KMS-11 (cell line): ENCODE measurements at regions not wholly inside any gene's neighbourhood (a gene's known extent, or its start where the extent isn't known, plus 50 kb on each side); places are given as distances from the start of the nearest gene placed in this dataset.
"Not testable (repeated sequence)": the region's sequence is repeated elsewhere in the genome, so short reads cannot be mapped to it uniquely, and the experiment has no call there.

Experiments
- H2AFZ ChIP-seq: fragments of 200-600 bp; sonication (generic); 2 replicates; pipeline ENCODE4 v1.6.1; 2016; ENCODE audit warnings: antibody characterized with exemption, mixed run types, low read depth
- H3K27ac ChIP-seq: fragments of 200-600 bp; sonication (generic); 2 replicates; pipeline ENCODE4 v1.6.1; 2016; ENCODE audit warnings: mild to moderate bottlenecking, mixed run types
- H3K27me3 ChIP-seq: fragments of 200-600 bp; sonication (generic); 2 replicates; pipeline ENCODE4 v1.6.1; 2017; ENCODE audit warnings: mild to moderate bottlenecking, low read depth, mixed run types, moderate library complexity; ENCODE audit not compliant: insufficient read depth
- H3K36me3 ChIP-seq: fragments of 200-600 bp; sonication (generic); 2 replicates; pipeline ENCODE4 v1.6.1; 2017; ENCODE audit warnings: mild to moderate bottlenecking, mixed run types; ENCODE audit not compliant: insufficient read depth
- H3K4me1 ChIP-seq: fragments of 200-600 bp; sonication (generic); 2 replicates; pipeline ENCODE4 v1.6.1; 2016; ENCODE audit warnings: mild to moderate bottlenecking, low read depth, mixed run types; ENCODE audit not compliant: poor library complexity, severe bottlenecking
- H3K4me2 ChIP-seq: fragments of 200-600 bp; sonication (generic); 2 replicates; pipeline ENCODE4 v1.7.0; 2016; ENCODE audit warnings: mild to moderate bottlenecking, mixed run types
- H3K4me3 ChIP-seq: fragments of 200-600 bp; sonication (generic); IDR thresholded peaks from 2 replicates; pipeline ENCODE4 v1.6.1; 2017; ENCODE audit warnings: low read depth, low read length, mixed read lengths; ENCODE audit not compliant: insufficient read depth
- H3K79me2 ChIP-seq: fragments of 200-600 bp; sonication (generic); 2 replicates; pipeline ENCODE4 v1.6.1; 2016; ENCODE audit warnings: low read depth, mixed run types; ENCODE audit not compliant: insufficient read depth
- H3K9ac ChIP-seq: fragments of 200-600 bp; sonication (generic); 2 replicates; pipeline ENCODE4 v1.6.1; 2016; ENCODE audit warnings: mild to moderate bottlenecking, mixed run types
- H4K20me1 ChIP-seq: fragments of 200-600 bp; sonication (generic); 2 replicates; pipeline ENCODE4 v1.6.1; 2016; ENCODE audit warnings: mild to moderate bottlenecking, mixed run types; ENCODE audit not compliant: insufficient read depth
- TF ChIP-seq, protein P1 (sequence below): fragments of 200-600 bp; sonication (generic); conservative IDR thresholded peaks from 2 replicates; pipeline ENCODE4 v1.6.1; 2017; ENCODE audit warnings: low read depth, mild to moderate bottlenecking, antibody characterized with exemption, low read length, moderate library complexity, mixed read lengths

DNA sequence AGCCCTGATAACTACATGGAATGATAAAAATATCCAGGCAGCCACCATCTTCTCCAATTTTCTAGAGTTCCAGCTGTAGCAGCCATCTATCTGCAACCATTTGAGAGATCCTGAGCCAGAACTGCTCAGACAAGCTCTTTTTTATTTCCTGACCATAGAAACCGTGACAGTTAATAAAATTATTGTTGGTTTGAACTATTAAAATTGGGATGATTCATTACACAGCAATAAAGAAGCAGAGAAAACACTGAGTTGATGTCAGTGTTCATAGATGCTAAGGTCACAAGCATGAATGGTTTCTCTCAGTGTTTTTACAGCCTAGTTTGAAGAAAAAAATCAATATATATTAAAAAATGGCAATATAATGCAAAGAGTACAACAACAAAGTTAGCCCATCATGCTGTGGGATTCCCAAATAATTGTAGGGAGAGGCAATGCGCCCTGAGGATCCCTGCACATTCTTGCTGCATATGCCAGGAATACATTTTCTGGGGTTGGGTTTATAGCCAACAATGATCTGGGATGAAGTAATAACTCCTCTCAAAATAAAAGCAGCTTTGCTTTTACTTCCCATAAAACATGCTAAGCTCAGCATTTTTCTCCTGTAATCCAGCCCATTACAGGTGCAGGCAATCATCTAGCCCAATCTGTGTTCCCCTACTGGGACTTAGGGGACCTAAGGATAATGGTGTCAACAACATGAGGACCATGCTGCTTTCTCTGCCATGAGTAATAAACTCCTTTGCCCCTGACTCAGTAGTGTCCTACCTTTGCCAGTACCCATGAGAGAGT lies 84.0 kb downstream of the PABPC4L start:
- no peaks in the 10 kb centered on the region for H3K4me1 ChIP-seq
- H3K9ac ChIP-seq: no peak overlapping the region
- no peaks in the 10 kb centered on the region for H3K79me2 ChIP-seq
- H3K27me3 ChIP-seq: no peaks in the 10 kb centered on the region
- H3K4me2 ChIP-seq: no peak overlapping the region
- no peaks in the 10 kb centered on the region for H4K20me1 ChIP-seq
- no peak overlapping the region for H3K27ac ChIP-seq
- no peaks in the 10 kb centered on the region for H3K36me3 ChIP-seq
- H3K4me3 ChIP-seq: no peak overlapping the region
- TF ChIP-seq, protein P1, sequence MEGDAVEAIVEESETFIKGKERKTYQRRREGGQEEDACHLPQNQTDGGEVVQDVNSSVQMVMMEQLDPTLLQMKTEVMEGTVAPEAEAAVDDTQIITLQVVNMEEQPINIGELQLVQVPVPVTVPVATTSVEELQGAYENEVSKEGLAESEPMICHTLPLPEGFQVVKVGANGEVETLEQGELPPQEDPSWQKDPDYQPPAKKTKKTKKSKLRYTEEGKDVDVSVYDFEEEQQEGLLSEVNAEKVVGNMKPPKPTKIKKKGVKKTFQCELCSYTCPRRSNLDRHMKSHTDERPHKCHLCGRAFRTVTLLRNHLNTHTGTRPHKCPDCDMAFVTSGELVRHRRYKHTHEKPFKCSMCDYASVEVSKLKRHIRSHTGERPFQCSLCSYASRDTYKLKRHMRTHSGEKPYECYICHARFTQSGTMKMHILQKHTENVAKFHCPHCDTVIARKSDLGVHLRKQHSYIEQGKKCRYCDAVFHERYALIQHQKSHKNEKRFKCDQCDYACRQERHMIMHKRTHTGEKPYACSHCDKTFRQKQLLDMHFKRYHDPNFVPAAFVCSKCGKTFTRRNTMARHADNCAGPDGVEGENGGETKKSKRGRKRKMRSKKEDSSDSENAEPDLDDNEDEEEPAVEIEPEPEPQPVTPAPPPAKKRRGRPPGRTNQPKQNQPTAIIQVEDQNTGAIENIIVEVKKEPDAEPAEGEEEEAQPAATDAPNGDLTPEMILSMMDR: no peak
- H2AFZ ChIP-seq: no peak overlapping the region

DNA sequence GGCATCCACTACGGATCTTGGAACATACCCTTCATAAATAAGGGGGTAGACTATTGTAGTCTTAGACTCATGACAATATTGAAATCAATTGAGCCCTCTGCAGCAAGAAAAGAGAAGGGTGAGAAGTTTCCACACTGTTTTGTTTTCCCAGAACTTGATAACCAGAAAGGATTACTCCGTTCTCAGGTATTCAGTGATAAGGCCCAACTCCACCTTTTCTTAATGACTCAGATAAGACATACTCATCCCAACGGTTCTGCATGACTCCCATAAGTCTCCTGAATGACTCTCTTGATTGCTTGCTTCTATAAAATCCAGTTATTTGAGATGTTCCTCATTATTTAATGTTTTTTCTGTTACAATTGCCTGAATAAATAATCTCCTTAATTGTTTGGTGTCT lies 111.7 kb downstream of the PABPC4L start:
- TF ChIP-seq, protein P1: no peak
- Histone ChIP-seq H3K79me2 (no peaks in the 10 kb centered on the region), H2AFZ (no peak overlapping the region), H4K20me1 (no peaks in the 10 kb centered on the region), H3K4me1 (no peaks in the 10 kb centered on the region), H3K27ac (no peak overlapping the region), H3K27me3 (no peaks in the 10 kb centered on the region), H3K4me3 (no peak overlapping the region), H3K9ac (no peak overlapping the region), H3K36me3 (no peaks in the 10 kb centered on the region), H3K4me2 (no peak overlapping the region)

DNA sequence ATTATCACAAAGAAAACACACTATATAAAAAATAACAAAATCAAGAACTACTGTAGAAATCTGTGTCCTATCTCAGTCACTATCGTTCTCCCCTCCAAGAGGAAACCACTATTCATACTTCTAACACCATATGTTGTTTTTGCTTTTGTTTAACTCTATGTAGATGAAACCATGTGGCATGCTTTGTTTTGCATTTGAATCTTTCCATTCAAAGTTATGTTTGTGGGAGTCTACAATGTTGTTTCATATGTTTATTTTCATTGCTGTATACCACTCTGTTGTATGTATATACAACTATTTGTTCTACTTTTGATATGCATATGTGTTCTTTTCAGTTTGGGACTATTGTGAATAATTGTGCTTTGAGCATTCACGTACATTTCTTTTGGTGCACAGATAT lies 116.1 kb downstream of the PABPC4L start:
- Histone ChIP-seq H3K36me3 (no peaks in the 10 kb centered on the region), H2AFZ (no peak overlapping the region), H3K4me2 (no peak overlapping the region), H3K27ac (no peak overlapping the region), H4K20me1 (no peaks in the 10 kb centered on the region), H3K4me3 (no peak overlapping the region), H3K9ac (no peak overlapping the region), H3K27me3 (no peaks in the 10 kb centered on the region), H3K79me2 (no peaks in the 10 kb centered on the region), H3K4me1 (no peaks in the 10 kb centered on the region)
- TF ChIP-seq, protein P1: no peak

DNA sequence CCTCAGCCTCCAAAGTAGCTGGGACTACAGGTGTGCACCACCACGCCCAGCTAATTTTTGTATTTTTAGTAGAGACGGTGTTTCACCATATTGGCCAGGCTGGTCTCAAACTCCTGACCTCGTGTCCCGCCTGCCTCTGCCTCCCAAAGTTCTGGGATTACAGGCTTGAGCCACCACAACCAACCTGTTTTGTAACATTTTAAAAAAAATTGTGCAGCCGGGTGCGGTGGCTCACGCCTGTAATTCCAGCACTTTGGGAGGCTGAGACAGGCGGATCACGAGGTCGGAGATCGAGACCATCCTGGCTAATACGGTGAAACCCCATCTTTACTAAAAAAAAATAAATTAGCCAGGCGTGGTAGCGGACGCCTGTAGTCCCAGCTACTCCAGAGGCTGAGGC lies 122.5 kb downstream of the PABPC4L start:
- not testable (repeated sequence) for H3K27ac ChIP-seq, H3K4me1 ChIP-seq, H4K20me1 ChIP-seq, H3K4me3 ChIP-seq, H3K27me3 ChIP-seq, H3K79me2 ChIP-seq, H3K36me3 ChIP-seq
- H2AFZ ChIP-seq: peak overlapping the region; percentile 94
- H3K9ac ChIP-seq: peak overlapping the region; percentile 33; the same call in 1 of the 2 replicates
- peak overlapping the region; percentile 52; the same call in 1 of the 2 replicates for H3K4me2 ChIP-seq

DNA sequence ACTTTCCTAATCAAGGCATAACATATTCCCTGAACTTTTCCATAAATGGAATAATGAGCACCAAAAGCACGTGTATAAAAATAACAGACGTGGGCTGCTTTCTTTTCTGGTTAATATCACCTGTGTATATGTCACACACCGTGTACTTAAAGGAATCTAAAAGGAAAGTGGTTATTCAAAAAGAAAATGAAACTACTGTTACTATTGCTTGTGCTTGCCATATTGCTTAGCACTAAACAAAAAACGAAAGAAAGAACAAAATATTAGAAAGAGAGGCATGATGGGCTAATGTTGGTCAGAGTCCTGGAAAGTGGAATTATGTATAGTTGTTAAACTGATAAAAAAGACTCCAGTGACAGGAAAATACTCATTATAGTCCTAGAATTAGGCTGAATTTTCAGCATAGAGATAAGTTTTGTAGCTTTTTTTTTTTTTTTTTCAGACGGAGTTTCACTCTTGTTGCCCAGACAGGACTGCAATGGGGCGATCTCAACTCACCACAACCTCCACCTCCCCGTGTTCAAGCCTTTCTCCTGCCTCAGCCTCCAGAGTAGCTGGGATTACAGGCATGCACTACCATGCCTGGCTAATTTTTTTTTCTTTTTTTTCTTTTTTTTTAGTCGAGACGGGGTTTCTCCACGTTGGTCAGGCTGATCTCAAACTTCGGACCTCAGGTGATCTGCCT lies 123.2 kb downstream of the PABPC4L start:
- no peaks in the 10 kb centered on the region for H4K20me1 ChIP-seq
- no peaks in the 10 kb centered on the region for H3K27me3 ChIP-seq
- H3K79me2 ChIP-seq: no peaks in the 10 kb centered on the region
- H3K4me3 ChIP-seq: no peak overlapping the region
- TF ChIP-seq, protein P1: no peak
- H3K4me1 ChIP-seq: no peaks in the 10 kb centered on the region
- peak overlapping the region; percentile 52 for H3K4me2 ChIP-seq
- peak overlapping the region; percentile 34; the same call in 1 of the 2 replicates for H3K27ac ChIP-seq
- H2AFZ ChIP-seq: peak overlapping the region; percentile 94
- peak overlapping the region; percentile 33; the same call in 1 of the 2 replicates for H3K9ac ChIP-seq
- H3K36me3 ChIP-seq: no peaks in the 10 kb centered on the region
